GM13976 (cell line): ENCODE measurements at regions not wholly inside any gene's neighbourhood (a gene's known extent, or its start where the extent isn't known, plus 50 kb on each side); places are given as distances from the start of the nearest gene placed in this dataset.

ENCODE experiments used
- DNase-seq: peaks from one replicate; pipeline ENCODE4 v3.0.0; 2012; ENCODE audit warnings: low spot score
- CTCF ChIP-seq: IDR thresholded peaks from 2 replicates; pipeline ENCODE4 v1.5.1; 2012; ENCODE audit warnings: borderline replicate concordance, mild to moderate bottlenecking; ENCODE audit not compliant: insufficient read depth; ENCODE audit errors: extremely low read depth, missing control alignments, control extremely low read depth
- in situ Hi-C: fragments of 300-500 bp; cut with MboI; formaldehyde crosslinking; loops from one replicate; pipeline ENCODE4 v1.12.0; 2022; ENCODE audit warnings: low sequenced_read_pairs, mixed read lengths, inconsistent platforms; ENCODE audit not compliant: unreplicated experiment

DNA sequence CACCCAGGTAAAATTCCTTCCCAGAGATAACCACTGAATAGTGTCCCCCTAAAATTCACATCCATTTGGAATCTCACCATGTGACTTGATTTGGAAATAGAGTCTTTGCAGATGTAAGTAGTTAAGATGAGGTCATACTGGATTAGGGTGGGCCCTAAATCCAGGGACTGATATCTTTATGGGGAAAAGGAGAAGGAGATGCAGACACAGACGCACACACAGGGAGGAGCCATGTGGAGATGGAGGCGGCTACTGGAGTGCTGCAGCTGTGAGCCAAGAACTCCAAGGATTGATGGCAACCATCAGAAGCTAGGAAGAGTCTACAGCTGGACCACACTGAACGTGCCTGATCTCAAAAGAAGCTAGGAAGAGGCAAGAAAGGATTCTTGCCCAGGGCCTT, 96.6 kb upstream of the SRD5A3 start:
- DNase-seq = no peak
- no peak for TF ChIP-seq CTCF
- in situ Hi-C loops = no loop called here

DNA sequence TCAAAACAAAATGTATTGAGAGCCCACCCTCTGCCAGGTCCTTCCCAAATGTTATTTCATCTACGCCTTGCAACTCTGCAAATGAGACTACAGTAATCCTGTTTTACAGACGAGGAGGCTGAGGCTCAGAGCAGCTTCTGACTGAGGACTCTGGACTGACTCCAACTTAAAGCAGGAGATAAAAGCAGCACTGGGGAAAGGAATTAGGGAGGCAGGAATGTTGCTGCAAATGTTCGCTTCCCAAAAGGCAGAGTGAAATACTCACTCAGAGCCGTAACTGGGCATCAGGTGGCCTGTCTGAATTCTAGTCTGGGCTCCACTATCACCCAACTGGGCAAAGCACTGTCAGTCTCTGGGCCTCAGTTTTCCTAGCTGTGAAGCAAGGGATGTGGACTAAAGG, 94.7 kb upstream of the SRD5A3 start:
- TF ChIP-seq CTCF = no peak
- no peak for DNase-seq
- in situ Hi-C loops = no loop called here

GRCh38 chr4:55251896-55252295, 94.1 kb upstream of the SRD5A3 start:
- in situ Hi-C loops = no loop called here
- TF ChIP-seq CTCF = no peak
- no peak for DNase-seq

- no peak for DNase-seq
- no peak for TF ChIP-seq CTCF
- in situ Hi-C loops = no loop called here
Measured at GRCh38 chr4:55253948-55254593, 92.0 kb upstream of the SRD5A3 start.

DNA sequence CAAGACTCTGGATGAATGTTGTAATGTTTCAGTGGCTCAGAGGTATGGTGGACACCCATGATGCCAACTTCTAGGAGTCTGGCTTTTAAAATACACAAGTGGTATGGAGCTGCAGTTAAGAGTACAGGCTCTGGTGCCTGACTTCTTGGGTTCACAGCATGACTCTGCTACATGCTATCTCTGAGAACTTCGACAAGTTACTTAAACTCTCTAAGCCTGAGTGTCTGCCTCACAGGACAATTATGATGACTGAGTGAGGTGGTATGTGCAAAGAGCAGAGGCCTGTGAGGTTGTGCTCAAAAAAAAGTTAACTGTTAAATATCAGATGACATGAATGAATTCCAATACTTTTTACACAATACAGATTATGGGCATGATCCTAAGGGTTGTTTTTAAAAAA, 90.9 kb upstream of the SRD5A3 start:
- in situ Hi-C loops = no loop called here

GRCh38 chr4:55256787-55257186, 89.3 kb upstream of the SRD5A3 start:
- no peak for TF ChIP-seq CTCF
- in situ Hi-C loops = no loop called here
- no peak for DNase-seq

More for the DNA sequence above, 90.9 kb upstream of the SRD5A3 start:
- TF ChIP-seq CTCF = no peak
- no peak for DNase-seq
